OCI-LY3 (cell line): ENCODE measurements at regions not wholly inside any gene's neighbourhood (a gene's known extent, or its start where the extent isn't known, plus 50 kb on each side); places are given as distances from the start of the nearest gene placed in this dataset.

Experiments used
- EZH2phosphoT487 ChIP-seq: fragments of 200-600 bp; shearing (Covaris generic); IDR thresholded peaks from 2 replicates; pipeline ENCODE4 v1.6.1; 2018; ENCODE audit warnings: antibody characterized with exemption, mixed run types, low read depth
- TF ChIP-seq, protein P1 (sequence below): fragments of 200-600, 300-600 bp; sonication (generic); IDR thresholded peaks from 2 replicates; pipeline ENCODE4 v1.5.1; 2014; ENCODE audit warnings: antibody characterized with exemption, low read length, low read depth

GRCh38 chr3:40969756-40970466 lies 229.4 kb upstream of the CTNNB1 start:
- TF ChIP-seq, protein P1, sequence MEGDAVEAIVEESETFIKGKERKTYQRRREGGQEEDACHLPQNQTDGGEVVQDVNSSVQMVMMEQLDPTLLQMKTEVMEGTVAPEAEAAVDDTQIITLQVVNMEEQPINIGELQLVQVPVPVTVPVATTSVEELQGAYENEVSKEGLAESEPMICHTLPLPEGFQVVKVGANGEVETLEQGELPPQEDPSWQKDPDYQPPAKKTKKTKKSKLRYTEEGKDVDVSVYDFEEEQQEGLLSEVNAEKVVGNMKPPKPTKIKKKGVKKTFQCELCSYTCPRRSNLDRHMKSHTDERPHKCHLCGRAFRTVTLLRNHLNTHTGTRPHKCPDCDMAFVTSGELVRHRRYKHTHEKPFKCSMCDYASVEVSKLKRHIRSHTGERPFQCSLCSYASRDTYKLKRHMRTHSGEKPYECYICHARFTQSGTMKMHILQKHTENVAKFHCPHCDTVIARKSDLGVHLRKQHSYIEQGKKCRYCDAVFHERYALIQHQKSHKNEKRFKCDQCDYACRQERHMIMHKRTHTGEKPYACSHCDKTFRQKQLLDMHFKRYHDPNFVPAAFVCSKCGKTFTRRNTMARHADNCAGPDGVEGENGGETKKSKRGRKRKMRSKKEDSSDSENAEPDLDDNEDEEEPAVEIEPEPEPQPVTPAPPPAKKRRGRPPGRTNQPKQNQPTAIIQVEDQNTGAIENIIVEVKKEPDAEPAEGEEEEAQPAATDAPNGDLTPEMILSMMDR, result no peak
- TF ChIP-seq EZH2phosphoT487, result no peak
